NCI-H1436 treated with DMSO at 0.1 percent for 48 hours (cell line): ENCODE measurements at regions not wholly inside any gene's neighbourhood (a gene's known extent, or its start where the extent isn't known, plus 50 kb on each side); places are given as distances from the start of the nearest gene placed in this dataset.
"Not testable (repeated sequence)": the region's sequence is repeated elsewhere in the genome, so short reads cannot be mapped to it uniquely, and the experiment has no call there.

Experiments
- DNase-seq: peaks from one replicate; lab custom pipeline; 2025; lab: John Stamatoyannopoulos, UW

DNA sequence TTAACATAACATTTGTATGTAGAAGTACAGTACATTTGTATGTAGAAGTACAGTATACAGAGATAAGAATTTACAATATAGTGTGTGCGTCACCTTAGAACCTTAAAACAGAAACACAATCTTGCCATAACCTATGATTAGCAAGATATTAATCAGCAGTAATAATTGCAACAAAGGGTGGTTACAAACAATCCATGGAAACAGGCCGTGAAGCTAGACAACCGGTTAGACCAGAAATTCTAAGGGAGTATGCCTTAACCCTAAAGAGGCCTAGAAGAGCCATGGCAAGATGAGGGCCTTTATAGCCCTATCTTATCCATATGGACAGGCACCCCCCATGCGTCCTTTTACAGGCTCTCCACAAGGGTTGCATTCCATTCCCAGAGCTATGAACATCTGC, 605.9 kb downstream of the KCNT2 start:
- DNase-seq = not testable (repeated sequence)

DNA sequence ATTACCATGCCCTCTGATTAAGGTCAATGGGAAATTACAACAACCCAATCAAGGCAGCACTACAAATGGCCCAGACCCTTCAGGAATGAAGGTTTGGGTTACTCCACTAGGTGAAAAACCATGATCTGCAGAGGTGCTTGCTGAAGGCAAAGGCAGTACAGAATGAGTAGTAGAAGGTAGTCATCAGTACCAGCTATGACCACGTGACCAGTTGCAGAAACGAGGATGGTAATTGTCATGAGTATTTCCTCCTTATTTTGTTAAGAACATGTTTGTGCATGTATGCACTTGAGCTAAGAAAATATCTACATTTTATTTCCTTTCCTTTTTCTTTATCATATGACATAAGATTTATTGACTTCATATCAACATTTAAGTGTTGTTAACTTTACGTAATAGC, 607.1 kb downstream of the KCNT2 start:
- no peak for DNase-seq

DNA sequence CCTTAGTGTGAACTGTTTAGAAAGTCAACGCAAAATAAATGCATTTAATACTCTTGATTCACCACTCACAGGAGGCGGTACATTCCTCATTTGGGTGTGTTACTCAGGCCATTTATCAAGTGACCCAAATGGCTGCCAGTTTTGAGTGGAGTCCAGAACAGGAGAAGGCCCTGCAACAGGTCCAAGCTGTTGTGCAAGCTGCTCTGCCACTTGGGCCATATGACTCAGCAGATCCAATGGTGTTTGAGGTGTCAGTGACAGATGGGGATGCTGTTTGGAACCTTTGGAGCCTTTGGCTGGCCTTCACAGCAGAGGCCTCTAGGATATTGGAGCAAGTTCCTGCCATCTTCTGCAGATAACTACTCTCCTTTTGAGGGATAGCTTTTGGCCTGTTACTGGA, 609.2 kb downstream of the KCNT2 start:
- DNase-seq = no peak

DNA sequence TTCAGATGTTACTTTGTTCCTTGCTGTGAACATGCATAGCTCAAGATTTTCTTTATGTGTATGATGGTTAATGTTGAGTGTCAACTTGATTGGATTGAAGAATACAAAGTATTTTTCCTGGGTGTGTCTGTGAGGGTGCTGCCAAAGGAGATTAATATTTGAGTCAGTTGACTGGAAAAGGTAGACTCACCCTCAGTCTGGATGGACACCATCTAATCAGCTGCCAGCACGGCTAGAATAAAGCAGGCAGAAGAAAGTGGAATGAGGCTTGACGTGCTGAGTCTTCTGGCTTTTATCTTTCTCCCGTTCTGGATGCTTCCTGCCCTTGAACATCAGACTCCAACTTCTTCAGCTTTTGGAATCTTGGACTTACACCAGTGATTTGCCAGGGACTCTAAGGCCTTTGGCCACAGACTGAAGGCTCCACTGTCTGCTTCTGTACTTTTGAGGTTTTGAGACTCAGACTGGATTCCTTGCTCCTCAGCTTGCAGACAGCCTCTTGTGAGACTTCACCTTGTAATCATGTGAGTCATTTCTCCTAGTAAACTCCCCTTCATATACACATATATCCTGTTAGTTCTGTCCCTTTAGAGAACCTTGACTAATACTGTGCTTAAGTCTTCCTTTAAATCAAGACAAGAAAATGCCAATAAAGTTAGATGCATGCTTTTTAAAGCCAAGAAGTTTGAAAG, 626.6 kb downstream of the KCNT2 start:
- DNase-seq = no peak

DNA sequence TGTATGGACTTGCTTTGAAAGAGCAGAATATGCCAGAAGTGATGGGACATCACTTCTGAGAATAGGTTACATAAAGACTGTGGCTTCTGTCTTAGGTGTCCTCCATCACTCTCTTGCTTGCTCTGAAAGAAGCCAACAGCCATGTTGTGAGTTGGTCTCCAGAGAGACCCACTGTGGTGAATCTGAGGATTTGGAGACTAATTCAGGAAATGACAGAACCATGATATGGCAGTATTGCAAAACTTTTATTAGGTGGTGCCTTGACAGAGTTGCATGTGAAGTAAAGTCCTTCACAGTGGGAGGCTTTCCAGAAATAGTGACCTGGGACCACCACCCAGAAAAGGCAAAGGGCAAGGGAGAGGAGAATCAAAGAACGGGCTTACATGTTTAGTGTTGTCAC, 628.6 kb downstream of the KCNT2 start:
- no peak for DNase-seq

DNA sequence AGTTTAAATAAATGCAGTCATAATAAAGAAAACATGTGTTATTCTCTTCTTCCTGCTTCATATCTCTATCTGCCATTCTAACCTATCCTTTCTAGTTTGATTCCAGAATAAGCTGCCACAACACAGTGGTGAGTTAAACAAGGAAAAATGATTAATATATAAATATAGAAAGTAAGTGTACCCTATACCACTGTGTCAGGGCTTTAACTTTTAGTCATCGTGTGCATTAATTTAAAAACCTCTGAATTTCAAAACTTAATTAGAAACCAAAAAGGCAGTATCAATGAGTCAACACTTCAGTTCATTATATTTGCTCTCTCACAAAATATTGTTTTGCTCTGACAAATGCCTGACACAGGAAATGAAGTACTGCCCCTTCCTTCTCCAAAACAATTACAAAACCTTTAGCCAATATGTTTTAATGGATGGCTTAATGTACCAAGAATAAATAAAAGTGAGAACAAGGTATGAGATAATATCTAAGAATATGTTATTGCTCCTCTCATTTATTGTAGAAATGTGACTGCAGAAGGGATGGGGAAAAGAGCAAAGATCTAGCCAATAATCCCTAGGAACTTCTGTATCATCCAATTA, 634.8 kb downstream of the KCNT2 start:
- no peak for DNase-seq

DNA sequence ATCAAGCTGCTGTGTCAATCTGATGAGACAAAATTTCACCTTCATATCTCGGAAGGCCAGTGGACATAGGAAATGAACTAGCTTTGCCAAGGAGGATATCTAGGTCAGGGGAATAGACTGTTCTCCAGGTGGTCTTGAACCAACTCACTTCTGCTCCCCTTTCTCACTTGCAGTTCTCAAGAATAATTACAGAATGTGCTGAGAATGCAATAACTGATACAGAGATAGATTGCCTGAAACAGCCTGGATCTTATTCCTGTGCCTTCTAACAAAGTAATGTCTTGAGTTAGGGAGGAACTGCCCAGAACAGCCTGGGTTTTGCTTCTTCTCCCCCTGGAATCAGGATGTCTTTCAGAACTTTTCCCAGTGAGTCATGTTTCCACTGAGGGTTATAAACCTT, 636.7 kb downstream of the KCNT2 start:
- no peak for DNase-seq

DNA sequence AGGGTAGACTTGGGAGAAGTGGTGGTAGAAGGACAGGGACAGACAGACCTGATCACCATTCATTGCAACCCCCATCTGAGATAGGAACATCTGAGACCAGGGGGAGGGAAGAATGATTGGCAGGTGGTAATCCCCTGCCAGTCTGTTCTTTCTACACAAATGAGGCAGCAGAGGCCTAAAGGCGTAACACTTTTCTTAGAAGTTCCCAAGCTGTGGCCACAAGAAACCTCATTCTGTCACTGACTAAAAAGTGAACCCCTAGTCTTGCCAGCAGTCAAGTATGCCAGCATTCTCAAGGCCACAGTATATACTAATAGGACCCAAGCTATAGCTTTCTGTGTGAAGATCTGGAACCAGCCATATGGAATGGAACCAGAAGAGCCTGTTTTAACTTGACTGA, 638.0 kb downstream of the KCNT2 start:
- DNase-seq = no peak

DNA sequence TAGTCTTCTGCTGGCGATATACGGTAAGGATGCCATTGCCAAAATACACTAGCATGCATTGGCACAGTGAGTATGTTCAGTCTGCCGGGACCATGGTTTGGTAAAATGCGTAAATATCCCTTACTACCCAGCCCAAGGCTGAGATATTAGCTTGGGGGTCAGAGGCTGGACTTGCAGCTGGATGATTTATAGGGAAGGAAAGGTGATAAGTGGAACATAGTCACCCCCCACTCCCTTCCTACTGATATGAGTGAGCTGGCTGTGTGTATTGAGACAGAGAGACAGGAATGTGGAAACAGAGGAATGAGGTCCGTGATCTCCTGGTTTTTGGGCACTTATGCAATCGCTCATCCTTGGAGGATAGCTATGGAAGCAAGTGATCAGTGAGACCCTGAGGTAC, 642.8 kb downstream of the KCNT2 start:
- no peak for DNase-seq

DNA sequence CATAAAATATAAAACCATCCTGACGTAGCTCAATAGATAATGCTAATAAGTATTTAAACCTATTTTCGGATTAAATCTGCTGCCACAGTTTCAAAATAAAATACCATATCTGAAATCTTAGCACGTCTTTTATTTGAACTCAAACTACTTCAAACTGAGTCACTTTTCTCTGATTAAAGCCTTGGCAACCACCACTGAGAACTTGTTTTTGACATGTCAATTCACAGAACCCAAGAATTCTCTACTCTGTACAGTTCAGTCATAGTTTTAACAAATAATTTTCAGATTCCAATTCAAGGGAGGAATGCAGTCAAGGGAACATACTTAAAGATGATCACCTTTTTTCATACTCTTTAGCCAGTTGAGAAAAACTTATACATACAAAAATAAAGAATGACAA, 643.2 kb downstream of the KCNT2 start:
- no peak for DNase-seq

DNA sequence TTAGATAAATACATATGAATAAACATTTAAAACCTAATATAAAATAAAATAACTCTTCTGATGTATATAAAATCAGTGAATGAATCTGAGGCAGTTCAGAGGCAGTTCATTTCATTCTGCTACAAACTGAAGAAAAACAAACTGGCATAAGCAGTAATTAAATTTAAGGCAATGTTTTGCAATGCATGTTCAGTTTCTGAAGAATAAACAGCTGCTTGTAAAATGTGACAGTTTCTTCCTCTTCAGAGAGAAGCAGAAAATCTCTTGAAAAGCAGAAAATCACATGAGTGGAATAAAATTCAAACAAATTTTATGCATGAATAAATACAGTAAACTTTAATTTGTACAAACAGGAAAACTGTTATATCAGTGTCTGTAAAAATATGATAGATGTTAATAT, 643.7 kb downstream of the KCNT2 start:
- DNase-seq = no peak

DNA sequence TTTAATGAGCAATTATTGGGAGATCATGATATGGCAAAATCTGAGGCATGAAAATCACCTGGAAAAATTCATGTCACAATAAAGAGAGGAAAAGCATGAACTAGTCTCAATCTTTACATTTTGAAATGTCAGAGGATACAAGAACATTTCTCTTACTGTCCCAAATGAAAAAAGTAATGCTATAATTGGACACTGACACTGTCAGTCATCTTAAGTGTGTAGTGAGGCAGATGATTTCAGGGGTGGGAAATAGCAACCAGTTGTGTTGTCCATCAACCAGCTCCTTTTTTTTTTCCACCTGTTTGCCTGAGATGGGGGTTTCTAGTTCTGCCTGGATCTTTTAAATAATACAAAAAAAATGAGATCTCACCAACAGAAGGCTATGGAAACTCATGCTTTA, 646.2 kb downstream of the KCNT2 start:
- no peak for DNase-seq

DNA sequence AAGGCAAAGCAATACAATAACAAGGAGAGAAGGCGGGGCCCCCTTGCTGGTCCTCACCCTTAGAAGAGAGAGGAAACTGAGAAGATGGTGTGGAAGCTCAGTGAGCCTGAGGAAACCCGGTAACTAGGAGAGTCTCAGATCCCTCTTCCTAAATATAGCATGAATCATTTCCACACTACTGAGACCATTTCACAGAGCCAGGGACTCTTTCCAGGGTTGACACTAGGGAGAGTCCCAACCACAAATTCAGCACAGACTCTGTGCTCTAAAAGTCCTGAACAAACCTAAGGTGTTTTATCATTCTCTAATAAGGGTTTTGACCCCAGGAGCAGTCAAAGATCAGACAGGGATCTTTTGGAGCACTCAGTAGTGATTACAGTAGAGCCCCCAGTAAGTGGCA, 647.7 kb downstream of the KCNT2 start:
- DNase-seq = no peak

DNA sequence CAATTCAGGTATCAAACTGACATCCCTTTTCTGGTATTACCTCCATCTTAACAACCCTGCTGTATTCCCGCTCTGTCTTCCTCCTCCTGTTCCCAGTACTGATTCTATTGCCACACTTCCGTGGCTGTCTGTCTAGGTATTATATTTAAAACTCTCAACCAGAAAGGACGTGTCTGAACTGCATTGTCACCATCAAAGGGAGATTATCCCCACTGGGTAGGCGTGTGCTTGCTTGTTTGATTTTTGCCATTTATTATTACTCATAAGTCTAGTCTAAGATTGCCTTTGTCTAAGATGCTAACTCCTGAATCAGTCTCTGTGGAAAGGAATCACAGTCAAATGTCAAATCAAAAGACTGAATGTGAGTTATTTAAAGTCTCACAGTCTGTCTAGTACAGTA, 650.1 kb downstream of the KCNT2 start:
- no peak for DNase-seq

DNA sequence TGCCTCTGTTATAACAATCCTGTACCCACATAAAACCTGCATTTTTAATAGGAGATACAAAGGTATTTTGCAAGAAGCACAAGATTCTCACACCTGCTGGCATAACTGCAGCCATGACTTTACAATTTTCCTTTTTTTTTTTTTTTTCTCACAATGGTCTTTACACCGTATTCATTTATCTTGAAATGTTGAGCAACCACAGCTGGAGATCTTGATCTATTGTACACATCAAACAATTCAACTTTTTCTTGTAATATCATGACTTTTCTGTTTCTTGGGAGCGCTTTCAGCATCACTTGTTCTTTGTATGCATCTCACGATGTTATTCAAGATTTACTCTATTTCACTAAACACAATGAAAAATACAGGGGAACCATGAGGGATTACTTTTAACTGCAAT, 651.4 kb downstream of the KCNT2 start:
- DNase-seq = no peak

DNA sequence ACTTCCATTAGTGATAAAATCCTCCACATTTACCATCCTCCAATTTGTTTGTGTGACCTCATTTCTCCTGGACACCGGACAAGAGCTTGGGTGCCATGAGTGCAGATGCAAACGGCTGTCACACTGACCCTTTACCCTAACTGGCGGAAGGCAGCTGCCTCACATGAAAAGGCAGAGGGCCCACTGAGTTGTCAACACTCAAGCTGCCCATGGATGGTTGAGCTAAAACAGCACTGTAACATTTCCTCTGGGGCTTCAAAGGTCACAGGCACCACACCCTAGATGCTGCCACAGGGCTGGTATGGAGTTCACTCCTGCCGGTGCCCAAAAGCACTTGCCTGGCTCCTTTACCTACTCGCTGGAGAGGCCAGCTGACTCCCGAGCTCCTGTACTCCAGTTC, 653.4 kb downstream of the KCNT2 start:
- DNase-seq = no peak

DNA sequence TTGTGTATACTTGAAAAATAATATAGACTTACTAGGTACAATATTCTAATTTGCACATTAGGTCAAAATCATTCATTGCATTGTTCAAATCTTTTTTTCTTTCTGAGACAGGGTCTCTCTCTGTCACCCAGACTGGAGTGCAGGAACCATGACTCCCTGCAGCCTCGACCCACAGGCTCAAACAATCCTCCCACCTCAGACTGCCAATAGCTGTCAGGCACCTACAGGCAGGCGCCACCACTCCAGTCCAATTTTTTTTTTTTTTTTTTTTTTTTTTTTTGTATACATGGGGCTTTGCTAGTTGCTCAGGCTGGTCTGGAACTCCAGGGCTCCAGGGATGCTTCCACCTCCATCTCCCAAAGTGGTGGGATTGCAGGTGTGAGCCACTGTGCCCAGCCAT, 656.9 kb downstream of the KCNT2 start:
- DNase-seq = no peak

DNA sequence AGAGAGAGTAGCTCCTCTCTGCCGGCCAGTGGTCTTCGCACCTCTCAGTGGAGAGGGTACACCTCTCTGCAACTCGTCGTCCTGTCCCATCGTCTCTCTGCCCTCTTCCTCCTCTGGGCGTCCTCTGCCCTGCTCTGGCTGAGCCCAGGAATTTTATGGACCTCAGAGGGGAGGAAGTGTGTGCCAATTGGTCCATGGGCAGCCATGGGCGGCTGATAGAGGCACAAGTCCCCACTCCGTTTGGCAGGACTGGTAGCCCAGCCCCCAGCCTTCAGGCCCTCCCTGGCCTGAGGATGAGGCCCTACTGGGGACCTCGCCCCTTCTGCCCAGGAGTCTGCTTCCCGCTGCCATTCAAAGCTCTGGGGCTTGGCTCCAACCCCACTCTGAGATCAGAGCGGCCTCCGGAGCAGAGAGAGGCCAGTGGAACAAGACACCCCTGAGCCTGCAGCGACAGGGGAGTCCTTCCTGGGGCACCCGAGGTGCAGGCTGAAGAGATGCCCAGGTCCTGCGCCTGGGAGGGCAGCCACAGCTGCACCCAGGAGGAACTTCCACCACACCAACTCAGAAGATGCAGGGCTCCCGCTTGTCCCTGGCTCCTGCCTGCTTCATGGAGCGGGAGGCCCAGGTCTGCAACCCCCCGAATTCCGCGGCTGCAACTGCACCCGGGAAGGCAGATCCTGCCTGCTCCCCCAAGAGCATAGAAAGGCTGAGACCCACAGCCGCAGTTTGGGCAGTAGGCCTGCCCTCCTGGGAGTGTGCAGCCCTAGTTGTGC, 659.9 kb downstream of the KCNT2 start:
- no peak for DNase-seq

DNA sequence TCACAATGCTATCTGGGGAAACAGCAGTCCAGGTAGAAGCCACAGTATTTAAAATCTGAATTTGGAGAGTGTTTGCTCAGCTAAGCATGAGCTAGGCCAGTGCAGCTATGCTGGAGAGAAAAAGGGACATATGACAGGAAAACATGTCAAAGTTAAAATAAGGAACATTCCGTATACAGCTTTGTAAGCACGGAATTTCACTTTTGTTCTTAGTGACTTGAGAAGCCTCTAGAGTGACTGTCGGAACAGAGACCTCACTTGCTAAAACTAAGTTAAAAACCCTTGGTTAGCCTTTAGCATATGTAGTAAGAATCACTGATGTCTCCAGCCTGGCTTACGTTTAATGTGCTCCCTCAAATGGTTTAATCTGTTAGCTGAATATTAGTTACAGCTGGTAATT, 661.7 kb downstream of the KCNT2 start:
- no peak for DNase-seq

DNA sequence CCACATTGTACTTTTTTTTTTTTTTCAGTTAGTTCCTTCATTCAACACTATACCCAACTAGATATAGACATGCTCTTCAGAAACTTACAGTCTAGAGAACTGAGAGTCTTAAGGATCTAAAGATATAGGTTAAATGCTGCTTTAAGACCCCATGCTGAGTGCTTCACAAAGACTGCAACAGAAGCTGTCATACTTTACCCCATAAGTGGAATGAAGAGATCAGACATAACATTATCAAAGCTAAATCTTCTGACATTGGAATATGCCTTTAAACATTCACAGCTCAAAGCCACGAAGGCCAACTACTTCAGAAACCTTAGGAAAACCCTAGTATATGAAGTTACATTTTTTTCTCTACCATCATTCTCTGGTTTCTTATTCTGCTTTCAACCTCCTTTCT, 666.4 kb downstream of the KCNT2 start:
- no peak for DNase-seq

DNA sequence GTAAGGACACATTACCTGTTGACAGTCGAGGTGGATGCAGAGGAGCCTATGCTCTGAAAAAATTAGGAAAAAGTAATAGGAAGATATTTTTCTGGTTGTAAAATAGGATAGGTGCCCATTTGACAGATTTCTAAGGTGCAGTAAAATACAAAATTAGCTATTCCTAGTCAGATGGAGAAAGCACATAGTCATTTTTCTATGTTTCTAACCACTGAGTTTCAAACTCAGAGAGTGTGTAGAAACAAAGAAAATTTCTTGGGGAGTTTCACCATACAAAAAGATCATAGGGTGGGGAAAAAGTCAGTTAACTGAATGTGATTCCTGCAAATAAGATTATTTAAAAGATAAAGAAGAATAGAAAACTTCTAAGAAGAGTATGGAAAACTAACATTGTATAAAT, 666.9 kb downstream of the KCNT2 start:
- DNase-seq = no peak

DNA sequence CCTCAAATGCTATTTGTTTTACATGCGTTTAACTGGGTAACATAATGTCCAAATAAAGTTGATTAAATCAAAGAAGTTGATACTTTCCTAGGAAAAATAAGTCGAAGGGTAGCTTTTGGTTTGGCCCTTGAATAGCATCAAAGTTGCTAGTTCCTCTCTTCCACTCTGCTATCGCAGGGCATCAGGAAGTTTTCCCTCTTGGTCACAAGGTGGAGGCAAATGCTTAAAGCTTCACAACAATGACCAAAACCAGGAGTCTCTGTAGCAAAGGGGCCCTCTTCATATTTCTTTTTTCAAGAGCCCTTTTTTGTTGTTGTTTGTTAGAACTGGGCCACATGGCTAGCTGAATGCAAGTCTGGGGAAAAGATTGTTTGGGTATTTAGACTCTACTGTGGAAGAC, 668.4 kb downstream of the KCNT2 start:
- DNase-seq = no peak

DNA sequence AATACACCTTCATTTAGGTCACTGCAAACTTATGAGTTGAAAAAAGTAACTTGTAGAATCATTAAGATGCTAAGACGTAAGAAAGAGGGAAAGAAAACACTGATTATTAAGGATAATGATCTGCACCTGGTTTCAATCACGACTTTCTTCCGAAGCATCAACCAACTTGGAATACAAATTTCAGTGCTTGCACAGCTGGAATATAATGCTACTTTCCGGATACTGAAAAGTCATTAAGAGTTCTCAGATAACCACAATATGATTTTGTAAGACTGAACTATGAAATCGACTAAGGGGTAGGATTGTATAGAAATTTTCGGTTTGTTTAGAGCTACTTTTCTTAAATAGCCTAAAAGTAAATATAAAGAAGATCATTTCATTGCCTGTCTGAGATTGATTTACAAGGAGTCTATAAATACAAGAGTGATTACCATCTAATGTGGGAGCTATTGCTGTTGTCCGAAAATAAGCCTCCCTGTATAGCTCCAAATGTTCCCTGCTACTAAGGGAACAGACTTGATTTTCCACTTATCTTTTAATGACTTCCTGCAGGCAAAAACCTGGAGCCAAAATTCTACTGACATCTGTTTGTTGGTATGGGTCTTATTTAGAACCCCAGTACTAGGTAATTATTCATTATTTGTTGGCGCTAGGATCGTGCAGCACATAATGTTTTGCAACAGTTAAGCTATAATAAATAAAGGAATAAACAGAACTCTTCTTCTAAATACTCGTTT, 673.3 kb downstream of the KCNT2 start:
- no peak for DNase-seq
